Left ventricle myocardium superior (tissue), 1 donor: ENCODE measurements at regions not wholly inside any gene's neighbourhood (a gene's known extent, or its start where the extent isn't known, plus 50 kb on each side); places are given as distances from the start of the nearest gene placed in this dataset.

Source experiments
- ATAC-seq: fragments of 200-7000 bp; cut with Tn5 transposase; one replicate; pipeline ENCODE4 v1.9.1; 2020; ENCODE audit warnings: mild to moderate bottlenecking, moderate library complexity
- DNase-seq: peaks from one replicate; pipeline ENCODE4 v3.0.0-alpha.2; 2020
- intact Hi-C: fragments of 100-400 bp; cut with micrococcal nuclease; formaldehyde crosslinking; loops from one replicate; pipeline ENCODE4 v1.11.0; 2022
- donor health status: DM: no; HTN: yes; CAD: no; lungs with severe emphysema.

- intact Hi-C loops, result no loop called here
- DNase-seq (no peak), ATAC-seq (no peak)
These were observed 65.5 kb downstream of the ANKRD60 start for GRCh38 chr20:58162986-58163385.

- DNase-seq (no peak), ATAC-seq (no peak)
- intact Hi-C loops, result no loop called here
These were observed 67.3 kb downstream of the ANKRD60 start for GRCh38 chr20:58161192-58161591.

DNA sequence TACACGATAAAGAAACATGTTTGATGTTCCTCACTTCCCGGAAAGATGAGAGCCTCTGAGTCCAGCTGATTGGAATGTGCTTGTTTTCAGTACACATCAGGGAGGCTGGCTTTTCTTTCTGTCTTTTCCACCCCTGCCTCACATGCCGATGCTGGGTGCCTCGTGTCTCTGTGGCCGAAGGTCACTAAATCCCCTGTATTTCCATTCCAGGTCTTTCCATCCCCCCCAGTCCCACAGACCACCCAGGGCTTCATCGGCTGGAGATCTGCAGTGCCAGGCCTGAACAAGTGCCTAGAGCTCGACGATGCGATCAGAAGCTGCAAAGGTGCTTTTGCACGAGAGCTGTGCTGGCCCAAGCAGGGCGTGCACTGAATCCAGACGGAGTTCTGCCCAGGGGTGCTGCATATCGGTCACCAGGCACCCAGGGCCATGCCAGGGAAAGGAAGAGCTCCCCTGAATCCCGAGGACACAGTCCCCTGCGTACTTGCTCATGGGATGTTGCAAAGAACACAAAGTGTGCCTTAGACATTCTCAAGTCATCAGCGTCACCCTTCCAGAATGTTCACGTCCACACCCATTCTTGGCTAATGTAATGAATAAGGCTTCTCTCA is 67.9 kb downstream of the ANKRD60 start:
- ATAC-seq (peak; percentile 59), DNase-seq (no peak)
- intact Hi-C loops, result no loop called here

- DNase-seq (no peak), ATAC-seq (no peak)
- intact Hi-C loops, result no loop called here
These were observed 73.1 kb downstream of the ANKRD60 start for GRCh38 chr20:58155148-58155925.

DNA sequence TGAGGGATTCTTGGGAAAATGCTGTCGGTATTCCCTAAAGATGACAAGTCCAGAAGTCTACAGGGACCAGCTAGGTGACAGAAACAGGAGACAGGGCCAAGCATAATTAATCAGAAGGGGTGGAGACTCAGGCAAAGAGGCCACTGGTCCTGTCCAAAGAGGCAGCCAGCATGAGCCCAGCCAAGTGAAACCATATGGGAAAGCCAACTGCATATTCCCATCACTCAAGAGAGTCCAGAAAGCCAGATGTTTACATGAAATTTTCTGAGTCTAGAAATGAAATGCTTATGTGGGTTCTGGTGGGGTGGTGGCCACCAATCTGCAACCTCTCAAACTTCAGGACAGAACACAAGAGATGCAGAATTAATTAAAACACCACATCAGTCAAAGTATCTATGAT is 74.3 kb downstream of the ANKRD60 start:
- ATAC-seq (no peak), DNase-seq (no peak)
- intact Hi-C loops, result no loop called here

- intact Hi-C loops, result no loop called here
- DNase-seq (no peak), ATAC-seq (no peak)
These were observed 75.3 kb downstream of the ANKRD60 start for GRCh38 chr20:58153121-58153520.

DNA sequence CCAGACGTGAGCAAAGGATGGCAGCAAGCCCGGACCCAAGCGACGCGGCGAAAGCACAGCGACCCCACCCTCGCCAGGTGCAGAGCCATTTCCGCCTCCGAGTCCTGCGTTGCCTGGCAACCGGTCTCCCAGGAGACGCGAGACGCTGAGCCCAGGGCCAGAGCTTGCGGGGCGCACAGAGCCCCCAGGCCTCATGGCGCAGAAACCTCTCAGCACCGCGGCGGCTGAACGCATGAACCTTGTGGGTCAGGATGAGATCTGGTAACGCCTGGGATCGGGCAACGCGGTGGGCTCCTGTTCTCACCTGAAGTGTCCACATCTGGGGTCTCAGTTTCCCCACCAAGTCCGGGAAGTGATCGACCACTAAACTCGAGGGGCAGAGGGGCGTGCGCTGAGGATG is 77.7 kb downstream of the ANKRD60 start:
- intact Hi-C loops, result no loop called here

GRCh38 chr20:58149437-58150091 is 78.9 kb downstream of the ANKRD60 start:
- no peak for ATAC-seq
- intact Hi-C loops, result no loop called here
- no peak for DNase-seq

More for the DNA sequence above, 77.7 kb downstream of the ANKRD60 start:
- no peak for DNase-seq
- no peak for ATAC-seq

GRCh38 chr20:58148891-58149290 is 79.6 kb downstream of the ANKRD60 start:
- ATAC-seq (no peak), DNase-seq (no peak)
- intact Hi-C loops, result no loop called here

- ATAC-seq (no peak), DNase-seq (no peak)
- intact Hi-C loops, result no loop called here
These were observed 80.7 kb downstream of the ANKRD60 start for GRCh38 chr20:58147628-58148370.

DNA sequence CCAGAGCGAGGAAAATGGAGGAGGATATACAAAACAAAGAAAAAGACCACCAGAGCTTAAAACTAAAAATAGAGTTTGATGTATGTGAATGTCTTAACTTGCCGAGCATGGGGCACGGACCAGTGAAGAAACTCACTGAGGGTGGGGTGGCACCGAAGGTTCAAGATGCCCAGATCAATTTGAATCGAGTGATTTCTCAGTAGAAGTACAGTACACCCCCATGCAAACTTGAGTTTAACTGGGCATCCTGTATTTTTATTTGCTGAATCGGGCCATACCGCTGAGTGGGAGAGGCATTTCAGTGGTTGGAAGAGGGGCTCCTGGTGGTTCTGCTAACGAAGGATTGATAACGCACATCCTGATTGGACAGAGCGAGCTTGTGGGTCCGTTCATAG is 81.7 kb downstream of the ANKRD60 start:
- ATAC-seq, result no peak
- DNase-seq, result no peak
- intact Hi-C loops, result no loop called here

GRCh38 chr20:58146081-58146745 is 82.2 kb downstream of the ANKRD60 start:
- intact Hi-C loops, result no loop called here
- DNase-seq, result no peak
- no peak for ATAC-seq

- DNase-seq (no peak), ATAC-seq (no peak)
- intact Hi-C loops, result no loop called here
These were observed 82.9 kb downstream of the ANKRD60 start for GRCh38 chr20:58145506-58146080.

GRCh38 chr20:58144096-58144495 is 84.4 kb downstream of the ANKRD60 start:
- DNase-seq (no peak), ATAC-seq (no peak)
- intact Hi-C loops, result no loop called here

DNA sequence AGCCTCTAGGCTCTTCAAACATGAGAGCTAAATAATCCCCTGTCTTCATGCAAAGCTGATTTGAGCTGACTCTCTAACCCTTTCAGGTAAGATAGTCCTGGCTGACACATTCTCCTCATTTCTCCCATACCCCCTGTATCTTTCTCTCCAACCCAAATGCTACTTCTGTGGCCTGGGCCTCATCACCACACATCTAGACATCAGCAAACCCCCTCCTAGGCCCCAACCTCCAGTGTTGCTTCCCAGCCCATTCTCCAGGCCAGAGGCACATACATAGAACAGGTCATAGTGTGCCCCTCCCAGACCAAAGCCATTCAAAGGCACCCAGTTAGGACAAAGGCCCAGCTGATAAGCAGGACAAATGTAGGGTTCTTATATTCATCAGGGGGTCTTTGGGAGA is 84.9 kb downstream of the ANKRD60 start:
- ATAC-seq (no peak), DNase-seq (no peak)
- intact Hi-C loops, result no loop called here

DNA sequence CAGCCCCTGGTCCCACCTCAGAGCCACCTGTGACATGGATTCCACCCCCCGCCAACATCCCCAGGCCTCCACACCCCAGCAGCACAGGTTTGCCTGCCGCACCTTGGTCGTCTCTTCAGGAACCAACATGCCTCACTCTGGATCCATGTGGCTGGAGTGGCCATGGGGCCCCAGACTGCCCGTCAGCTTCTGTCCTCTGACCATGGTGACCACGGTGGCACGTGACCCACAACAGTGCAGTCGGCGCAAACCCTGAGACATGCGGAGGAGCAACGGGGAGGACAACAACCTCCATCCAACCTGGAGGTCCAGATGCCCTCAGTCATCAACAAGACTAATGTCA is 85.6 kb downstream of the ANKRD60 start:
- ATAC-seq (no peak), DNase-seq (no peak)
- intact Hi-C loops, result no loop called here

DNA sequence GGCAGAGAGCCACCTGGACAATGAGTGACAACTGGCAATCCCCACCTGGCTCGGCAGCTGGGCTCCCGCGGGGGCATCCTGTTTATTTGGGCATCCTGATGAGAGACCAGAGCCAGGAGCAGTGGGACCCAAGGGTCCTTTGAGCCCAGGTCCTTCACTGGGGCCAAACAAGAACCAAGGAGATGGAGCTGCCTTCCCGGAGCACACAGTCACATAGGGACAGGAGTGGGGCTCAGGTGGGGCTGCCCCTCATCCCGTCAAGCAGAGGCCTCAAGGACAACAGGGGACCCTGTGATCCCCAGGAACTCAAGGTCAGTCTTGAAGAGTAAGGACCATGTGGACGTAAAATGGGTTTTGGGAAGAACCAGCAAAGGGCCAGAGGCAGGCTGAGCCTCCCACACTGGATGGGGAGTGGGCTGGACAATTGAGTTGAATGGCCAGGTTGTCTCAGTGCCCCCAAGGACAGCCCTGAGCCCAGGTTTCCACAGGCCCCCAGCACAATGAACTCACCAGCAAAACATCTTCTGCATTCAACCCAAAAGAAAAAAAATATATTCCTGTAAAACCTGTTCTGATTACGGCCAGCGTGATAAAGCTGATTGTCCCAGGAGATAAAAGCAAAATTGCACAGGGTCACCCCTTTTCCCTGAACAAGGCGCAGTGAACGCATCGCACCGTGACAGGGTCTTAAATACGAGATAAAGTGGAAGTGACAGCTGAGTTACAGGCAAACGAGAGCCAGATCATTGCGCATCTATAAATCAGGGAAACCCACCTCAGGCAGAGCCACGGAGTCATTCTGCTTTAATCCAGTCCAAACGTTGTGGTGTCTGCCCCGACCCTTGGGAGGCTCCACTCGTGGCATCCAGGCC is 86.2 kb downstream of the ANKRD60 start:
- intact Hi-C loops, result no loop called here
- ATAC-seq, result no peak
- DNase-seq, result no peak

- intact Hi-C loops, result no loop called here
These were observed 87.0 kb downstream of the ANKRD60 start for GRCh38 chr20:58141496-58141895.

More at GRCh38 chr20:58141496-58141895, 87.0 kb downstream of the ANKRD60 start:
- ATAC-seq (no peak), DNase-seq (no peak)
